DND-41 (cell line): ENCODE measurements at regions not wholly inside any gene's neighbourhood (a gene's known extent, or its start where the extent isn't known, plus 50 kb on each side); places are given as distances from the start of the nearest gene placed in this dataset.

Source experiments
- EZH2 ChIP-seq: IDR thresholded peaks from 3 replicates; pipeline ENCODE4 v1.6.1; 2012; ENCODE audit warnings: borderline replicate concordance, low read depth, mild to moderate bottlenecking, moderate library complexity, low read length, inconsistent platforms; ENCODE audit not compliant: severe bottlenecking
- TF ChIP-seq, protein P1 (sequence below): IDR thresholded peaks from 2 replicates; pipeline ENCODE4 v1.5.1; 2012; ENCODE audit warnings: borderline replicate concordance, low read length, moderate library complexity, mild to moderate bottlenecking; ENCODE audit not compliant: poor library complexity, severe bottlenecking; ENCODE audit errors: extremely low read depth

DNA sequence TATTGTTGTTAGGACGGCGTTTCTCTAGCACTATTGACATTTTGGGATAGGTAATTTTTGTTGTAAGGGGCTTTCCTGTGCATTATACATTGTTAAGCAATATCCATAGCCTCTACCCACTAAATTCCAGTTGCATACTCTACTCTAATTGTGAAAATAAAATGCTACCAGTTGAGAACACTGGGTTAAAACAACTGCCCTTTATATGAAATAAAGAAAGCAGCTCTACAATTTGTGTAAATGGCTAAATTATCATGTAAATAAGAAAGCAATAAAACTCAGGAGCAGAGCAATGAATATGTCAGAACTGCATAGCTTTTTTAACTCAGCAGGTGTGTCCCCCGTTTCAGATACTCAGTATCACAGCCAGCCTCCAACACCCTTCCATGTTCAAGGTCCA lies 812.7 kb upstream of the NRXN1 start:
- TF ChIP-seq, protein P1, sequence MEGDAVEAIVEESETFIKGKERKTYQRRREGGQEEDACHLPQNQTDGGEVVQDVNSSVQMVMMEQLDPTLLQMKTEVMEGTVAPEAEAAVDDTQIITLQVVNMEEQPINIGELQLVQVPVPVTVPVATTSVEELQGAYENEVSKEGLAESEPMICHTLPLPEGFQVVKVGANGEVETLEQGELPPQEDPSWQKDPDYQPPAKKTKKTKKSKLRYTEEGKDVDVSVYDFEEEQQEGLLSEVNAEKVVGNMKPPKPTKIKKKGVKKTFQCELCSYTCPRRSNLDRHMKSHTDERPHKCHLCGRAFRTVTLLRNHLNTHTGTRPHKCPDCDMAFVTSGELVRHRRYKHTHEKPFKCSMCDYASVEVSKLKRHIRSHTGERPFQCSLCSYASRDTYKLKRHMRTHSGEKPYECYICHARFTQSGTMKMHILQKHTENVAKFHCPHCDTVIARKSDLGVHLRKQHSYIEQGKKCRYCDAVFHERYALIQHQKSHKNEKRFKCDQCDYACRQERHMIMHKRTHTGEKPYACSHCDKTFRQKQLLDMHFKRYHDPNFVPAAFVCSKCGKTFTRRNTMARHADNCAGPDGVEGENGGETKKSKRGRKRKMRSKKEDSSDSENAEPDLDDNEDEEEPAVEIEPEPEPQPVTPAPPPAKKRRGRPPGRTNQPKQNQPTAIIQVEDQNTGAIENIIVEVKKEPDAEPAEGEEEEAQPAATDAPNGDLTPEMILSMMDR: no peak
- TF ChIP-seq EZH2: no peak
